IMR-90 (cell line): ENCODE measurements at regions not wholly inside any gene's neighbourhood (a gene's known extent, or its start where the extent isn't known, plus 50 kb on each side); places are given as distances from the start of the nearest gene placed in this dataset.
"Not testable (repeated sequence)": the region's sequence is repeated elsewhere in the genome, so short reads cannot be mapped to it uniquely, and the experiment has no call there.

ENCODE experiments used
- CTCF ChIP-seq: conservative IDR thresholded peaks from 2 replicates; pipeline ENCODE4 v1.5.1; 2012; ENCODE audit warnings: mild to moderate bottlenecking, low read depth, low read length, improper control_type of control experiment
- FOS ChIP-seq: fragments of 150-350 bp; IDR thresholded peaks from 2 replicates; pipeline ENCODE4 v1.6.1; 2016; ENCODE audit warnings: low read depth, low read length
- MAFK ChIP-seq: IDR thresholded peaks from 2 replicates; pipeline ENCODE4 v1.6.1; 2012; ENCODE audit warnings: low read depth, low read length, improper control_type of control experiment
- POLR2A ChIP-seq: IDR thresholded peaks from 2 replicates; pipeline ENCODE4 v1.6.1; 2012; ENCODE audit warnings: mild to moderate bottlenecking, low read depth, low read length
- RAD21 ChIP-seq: IDR thresholded peaks from 2 replicates; pipeline ENCODE4 v1.6.1; 2012; ENCODE audit warnings: low read length, improper control_type of control experiment
- RFX5 ChIP-seq: IDR thresholded peaks from 2 replicates; pipeline ENCODE4 v1.8.0; 2012; ENCODE audit warnings: low read depth, mild to moderate bottlenecking, low read length, moderate library complexity
- USF2 ChIP-seq: fragments of 150-350 bp; IDR thresholded peaks from 2 replicates; pipeline ENCODE4 v1.6.1; 2017; ENCODE audit warnings: mild to moderate bottlenecking, antibody characterized with exemption, low read length, low read depth

- TF ChIP-seq CTCF, FOS, POLR2A, RAD21, RFX5, USF2, MAFK: not testable (repeated sequence)
These were observed 100.7 kb downstream of the FOXD2 start for GRCh38 chr1:47538530-47538929.
